HG03460 (cell line): ENCODE measurements at regions not wholly inside any gene's neighbourhood (a gene's known extent, or its start where the extent isn't known, plus 50 kb on each side); places are given as distances from the start of the nearest gene placed in this dataset.
A peak's percentile ranks its signal among the peaks of the same experiment; 100 is the strongest.

ENCODE experiments used
- ATAC-seq: cut with Tn5 transposase; IDR thresholded peaks from one replicate; pipeline ENCODE4 v1.9.1; 2021; ENCODE audit not compliant: unreplicated experiment

DNA sequence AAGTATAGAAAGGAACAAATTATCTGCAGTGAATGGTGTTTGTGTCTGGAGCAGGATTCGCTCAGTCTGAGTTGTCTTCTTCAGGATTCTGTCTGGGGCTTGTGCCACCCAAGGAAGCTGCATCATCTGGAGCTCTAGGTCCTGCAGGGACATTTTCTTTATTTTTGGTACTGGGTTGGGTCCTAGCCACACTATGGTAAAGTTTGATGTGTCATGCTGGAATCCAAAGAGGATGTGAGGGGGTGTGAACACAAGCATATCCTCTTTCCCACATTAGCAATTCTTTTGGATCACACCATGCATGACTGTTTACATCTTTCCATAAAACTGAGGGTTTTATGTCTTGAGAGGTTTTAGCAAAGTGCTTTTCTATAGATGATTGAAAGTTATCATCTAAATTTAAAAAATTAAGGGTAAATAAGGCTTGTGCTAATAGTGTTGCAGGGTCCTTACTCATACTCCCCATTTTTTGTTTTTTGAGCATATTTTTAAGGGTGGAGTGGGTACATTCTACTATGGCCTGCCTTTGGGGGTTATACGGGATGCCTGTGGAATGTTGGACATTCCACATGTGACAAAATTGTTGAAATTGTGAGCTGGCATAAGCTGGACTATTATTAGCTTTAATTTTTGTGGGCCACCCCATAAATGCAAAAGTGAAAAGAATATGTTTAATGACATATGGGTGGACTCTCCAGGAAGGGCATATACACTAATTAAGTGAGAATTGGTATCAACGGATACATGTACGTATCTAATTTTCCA lies 152.0 kb upstream of the HMCN1 start:
- no peak for ATAC-seq

- no peak for ATAC-seq
These were observed 153.2 kb upstream of the HMCN1 start for GRCh38 chr1:185581020-185581419.

DNA sequence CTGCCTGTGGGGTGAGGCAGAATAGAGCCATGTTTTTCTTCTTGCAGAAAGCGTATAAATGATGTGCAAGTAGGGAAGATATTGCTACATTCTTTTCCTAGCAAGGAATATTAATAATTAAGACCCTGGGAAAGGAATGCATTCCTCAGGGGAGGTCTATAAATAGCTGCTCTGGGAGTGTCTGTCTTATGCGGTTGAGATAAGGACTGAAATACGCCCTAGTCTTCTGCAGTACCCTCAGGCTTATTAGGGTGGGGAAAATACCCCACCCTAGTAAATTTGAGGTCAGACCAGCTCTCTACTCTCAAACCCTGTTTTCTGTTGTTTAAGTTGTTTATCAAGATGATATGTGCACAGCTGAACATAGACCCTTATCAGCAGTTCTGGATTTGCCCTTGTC lies 155.9 kb upstream of the HMCN1 start:
- no peak for ATAC-seq

DNA sequence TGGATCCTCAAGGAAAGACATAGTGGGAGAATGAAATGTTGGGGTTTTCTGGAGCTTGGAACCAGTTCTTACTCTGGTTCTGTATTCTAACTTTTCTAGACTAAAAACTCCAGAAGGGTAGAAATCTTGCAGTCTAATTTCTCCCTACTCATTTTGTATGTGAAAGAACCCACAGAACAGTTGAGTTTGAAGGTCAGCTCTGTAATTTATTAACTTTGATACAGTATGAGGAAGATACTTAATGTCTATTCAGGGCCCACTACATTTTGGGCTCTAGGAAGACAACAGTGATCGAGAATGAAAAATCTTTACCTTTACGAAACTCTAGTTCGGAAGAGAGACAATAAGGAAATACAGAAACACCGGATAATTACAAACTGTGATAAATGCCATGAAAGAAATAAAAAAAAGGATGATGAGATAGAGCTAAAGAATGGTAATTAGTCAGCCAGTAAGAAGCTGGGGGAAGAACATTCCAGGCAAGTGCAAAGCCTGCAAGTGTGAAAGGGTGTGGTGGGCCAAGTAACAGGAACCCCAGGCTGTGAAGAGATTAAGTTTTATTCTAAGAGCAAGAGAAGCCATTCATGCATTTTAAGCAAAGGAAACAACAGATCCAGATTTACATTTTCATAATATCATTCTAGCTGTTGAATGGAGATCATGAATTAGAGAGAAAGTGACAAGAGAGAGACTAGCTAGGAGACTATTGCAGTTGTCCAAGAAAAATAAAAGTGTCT lies 159.9 kb upstream of the HMCN1 start:
- no peak for ATAC-seq

DNA sequence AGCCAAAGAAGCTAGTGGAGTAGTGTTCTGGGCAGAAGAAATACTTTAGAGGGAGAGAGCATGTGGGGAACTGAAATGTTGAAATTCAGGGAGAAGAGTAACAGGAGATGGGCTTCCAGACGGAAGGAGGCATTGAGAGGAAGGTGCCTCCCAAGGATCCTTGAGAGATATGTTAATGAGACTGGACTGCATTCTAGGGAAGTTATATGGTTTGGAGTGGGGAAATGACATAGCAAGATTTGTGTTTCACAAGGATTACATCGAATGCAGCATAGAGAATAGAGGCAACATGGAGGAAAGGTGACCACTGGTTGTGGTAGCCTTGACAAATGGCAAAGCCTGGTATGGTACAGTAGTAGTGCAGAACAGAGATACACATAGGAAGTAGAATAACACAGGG lies 160.5 kb upstream of the HMCN1 start:
- no peak for ATAC-seq

DNA sequence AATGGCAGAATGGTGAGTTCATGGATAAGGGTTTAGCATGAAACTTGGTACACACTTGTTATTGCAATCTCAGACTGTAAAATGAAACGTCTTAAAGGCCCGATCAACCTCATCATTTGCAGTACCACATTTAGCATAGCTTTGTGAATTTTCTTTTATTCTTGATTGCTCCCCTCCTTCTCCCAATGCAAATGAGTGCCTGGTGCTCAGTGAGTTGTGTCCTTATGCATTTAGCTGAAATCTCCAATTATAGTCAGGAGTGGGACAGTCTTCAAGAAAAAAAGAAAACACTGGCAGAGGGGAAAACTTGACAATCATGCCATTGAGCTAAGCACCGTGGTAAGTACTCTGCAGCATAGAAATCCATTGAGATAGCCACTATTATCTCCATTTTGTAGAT lies 161.0 kb upstream of the HMCN1 start:
- no peak for ATAC-seq

DNA sequence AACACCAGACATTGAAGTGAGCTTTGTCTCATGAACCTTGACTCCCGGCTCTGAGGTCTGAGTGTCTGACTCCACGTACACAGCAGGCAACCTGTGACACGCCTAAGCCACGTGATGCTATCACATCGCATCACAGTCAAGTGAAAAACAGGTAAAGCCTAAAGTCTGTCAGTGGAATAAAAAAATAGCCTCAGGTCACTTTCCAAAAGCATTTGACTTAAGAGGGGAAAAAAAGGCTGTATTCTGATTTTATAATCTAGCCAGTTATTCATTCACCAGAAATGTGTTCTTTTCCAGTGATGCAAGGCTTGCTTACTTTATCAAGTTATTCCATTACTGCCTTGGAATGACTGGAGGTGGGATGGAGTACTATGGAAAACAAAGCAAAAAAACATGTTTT lies 163.2 kb upstream of the HMCN1 start:
- no peak for ATAC-seq

DNA sequence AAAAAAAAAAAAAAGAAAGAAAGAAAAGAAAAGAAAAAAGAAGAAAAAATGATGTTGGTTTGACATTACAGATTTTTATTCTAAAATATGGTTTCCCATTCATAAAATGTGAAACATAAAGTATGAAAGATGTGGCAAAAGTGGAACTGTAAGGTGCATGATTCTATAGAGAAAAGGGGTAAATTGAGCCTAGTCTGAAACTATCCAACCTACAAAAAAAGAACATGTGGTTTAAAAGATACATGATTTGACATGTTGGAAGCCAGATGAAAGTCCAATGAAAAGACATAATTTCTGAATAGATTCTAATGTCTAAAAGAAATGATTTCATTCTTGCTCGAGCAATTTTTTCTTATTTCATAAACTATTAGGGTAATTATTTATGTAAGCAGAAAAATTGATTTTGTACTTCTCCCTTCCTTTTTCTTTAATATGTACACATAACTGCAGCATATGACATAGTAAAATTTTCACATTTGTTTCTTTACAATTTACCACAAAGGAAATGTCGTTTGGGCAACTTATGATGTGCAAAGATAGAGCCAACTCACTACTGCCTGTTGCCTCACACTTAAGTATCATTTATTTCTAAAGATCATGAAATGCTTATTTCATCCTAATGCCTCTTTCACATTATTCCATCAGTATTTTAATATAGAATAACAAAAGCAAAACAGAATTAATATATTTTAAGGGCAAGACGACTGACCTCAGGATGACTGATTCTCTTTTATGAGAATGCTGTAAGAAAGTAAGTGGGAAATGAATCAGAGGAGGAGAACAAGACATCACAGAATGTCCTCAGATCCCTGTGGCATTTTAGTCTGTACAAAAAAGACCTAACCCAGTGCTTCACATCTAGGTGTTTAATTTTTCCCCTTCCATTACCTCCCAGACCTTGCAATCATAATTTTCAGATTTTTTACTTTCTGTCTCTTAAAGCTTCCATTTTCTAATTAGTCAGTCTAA lies 165.8 kb upstream of the HMCN1 start:
- no peak for ATAC-seq

DNA sequence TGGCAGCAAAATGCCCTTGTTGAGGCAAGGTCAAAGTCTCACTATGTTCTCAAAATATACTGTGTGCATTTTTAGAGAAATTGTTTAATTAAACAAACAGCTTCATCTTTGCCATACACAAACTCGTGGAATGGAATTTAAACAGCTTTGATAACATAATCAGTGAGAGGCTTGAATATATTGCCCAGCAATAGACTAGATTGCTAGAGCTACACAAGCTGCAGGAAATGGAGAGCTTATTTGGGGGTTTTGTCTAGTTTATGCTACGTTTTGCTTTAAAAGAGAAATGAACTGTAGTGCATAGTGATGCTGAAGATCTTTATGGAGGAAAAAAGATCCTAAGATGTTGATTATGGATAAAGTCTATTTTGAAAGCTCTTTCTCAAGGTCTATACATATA lies 166.8 kb upstream of the HMCN1 start:
- ATAC-seq, result no peak

DNA sequence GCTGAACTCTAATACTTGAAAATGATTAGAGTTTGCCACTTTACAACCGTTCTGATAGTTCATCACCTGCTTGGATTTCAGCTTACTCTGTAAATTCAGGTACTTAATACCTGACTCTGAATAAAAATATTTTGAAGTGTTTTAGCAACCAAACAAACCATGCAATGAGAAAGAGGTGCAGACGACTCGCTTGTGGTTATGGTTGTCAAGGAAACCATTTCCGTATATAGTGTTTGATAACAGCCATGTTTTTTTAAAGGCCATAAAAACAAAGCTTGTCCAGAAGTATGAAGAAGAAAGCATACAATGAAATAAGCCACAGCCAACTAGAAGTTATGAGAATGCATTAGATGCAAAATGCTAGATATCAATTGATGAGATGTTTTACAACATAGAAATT lies 167.2 kb upstream of the HMCN1 start:
- peak; percentile 68 for ATAC-seq

DNA sequence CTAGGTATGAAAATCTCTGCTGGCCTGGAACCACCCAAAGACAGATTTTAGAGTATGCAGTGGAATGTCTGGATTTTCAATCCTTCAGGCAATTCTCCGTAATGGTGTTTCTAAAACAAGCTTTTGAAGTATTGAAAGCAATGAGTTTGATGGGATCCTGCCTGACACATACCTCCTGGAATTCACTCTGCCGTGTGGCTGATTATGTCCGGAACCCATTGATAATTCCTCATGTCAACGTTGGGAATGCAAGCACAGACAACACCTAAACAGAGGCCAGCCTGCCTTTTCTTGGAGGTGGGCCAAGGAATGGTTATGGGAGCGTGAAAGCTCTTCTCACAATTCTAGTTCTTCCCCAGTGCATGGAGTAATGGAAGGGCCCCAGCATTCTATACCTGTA lies 168.9 kb upstream of the HMCN1 start:
- no peak for ATAC-seq

- no peak for ATAC-seq
These were observed 169.4 kb upstream of the HMCN1 start for GRCh38 chr1:185564816-185565215.

DNA sequence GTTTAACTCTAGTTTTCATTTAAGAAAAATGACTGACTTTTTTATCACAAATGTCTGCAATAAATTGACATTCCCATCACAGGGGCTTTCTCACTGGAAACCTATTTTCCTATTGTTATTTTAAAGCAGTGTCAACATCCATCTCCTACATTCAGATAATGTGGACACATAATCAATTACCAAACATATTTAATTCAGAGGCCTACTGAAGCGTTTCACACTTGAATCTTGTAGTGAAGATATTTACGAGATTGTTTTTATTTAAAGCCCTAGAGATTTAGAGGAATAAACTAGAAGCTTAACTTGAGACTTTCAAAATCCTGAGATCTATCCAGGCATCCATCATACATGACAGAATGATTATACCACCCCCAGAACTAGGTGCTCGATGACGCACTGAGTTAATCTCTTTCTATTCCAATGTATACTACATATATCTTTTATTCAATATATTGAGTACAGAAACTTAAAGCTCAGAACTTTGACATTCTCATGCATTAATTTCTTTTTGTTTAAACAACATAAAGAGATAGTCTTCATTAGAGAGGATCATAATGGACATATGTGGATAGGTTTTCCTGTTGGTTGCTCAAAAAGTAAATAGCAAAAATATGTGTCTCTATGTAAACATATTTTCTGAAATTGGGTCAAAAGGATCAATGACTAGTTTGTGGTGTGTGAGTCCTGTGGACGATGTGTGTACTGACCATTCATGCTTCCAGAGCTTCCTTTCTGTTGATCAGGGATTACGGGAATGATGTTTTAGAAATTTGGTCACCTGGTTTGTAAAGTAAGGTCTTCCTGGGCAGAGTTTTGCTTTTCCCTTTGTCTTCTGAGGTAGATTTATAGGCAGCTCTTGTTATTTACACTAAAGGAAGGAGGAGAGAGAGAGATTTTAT lies 171.5 kb upstream of the HMCN1 start:
- ATAC-seq, result no peak

DNA sequence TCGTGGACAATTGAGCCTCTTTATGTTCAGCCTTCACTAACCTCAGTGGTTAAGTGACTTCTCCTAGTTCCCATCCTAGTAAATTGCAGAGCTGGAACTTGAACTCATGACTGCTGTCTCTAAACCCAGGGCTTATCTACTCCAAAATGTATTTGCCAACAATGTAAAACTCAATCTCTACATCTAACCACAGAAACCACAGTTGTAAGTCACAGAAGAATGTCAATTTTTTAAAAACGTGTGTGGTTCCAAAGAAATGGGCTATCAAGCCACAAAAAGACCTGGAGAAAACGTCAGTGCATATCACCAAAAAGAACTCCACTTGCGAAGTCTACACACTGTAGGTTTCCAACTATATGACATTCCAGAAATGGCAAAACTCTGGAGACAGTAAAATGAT lies 172.6 kb upstream of the HMCN1 start:
- ATAC-seq, result no peak

- ATAC-seq, result no peak
These were observed 173.4 kb upstream of the HMCN1 start for GRCh38 chr1:185560760-185561159.

GRCh38 chr1:185559684-185560331 lies 174.4 kb upstream of the HMCN1 start:
- peak; percentile 95 for ATAC-seq

GRCh38 chr1:185559151-185559550 lies 175.0 kb upstream of the HMCN1 start:
- ATAC-seq, result no peak

GRCh38 chr1:185556561-185556960 lies 177.6 kb upstream of the HMCN1 start:
- no peak for ATAC-seq

- ATAC-seq, result no peak
These were observed 178.4 kb upstream of the HMCN1 start for GRCh38 chr1:185555743-185556142.

DNA sequence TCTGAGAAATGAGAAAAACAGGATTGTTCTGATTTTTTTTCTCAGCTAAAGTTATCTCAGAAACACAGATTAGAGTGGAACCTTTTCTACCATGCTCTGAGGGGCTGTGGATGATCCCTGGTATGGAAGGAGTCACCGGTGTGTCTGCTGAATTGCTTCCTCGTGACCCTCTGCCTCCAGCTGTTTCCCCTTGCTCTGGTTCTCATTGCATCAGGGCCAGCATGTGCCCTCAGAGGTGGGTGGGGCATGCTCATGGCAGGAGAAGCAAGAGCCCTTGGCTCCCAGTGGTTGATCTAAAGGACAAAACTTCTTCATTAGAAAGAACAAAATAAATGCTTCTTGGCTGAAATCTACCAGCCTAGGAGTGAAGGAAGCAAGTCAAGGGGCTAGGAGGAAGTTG lies 183.2 kb upstream of the HMCN1 start:
- ATAC-seq, result no peak
